ENCODE measurements at regions not wholly inside any gene's neighbourhood (a gene's known extent, or its start where the extent isn't known, plus 50 kb on each side); places are given as distances from the start of the nearest gene placed in this dataset.

DNA sequence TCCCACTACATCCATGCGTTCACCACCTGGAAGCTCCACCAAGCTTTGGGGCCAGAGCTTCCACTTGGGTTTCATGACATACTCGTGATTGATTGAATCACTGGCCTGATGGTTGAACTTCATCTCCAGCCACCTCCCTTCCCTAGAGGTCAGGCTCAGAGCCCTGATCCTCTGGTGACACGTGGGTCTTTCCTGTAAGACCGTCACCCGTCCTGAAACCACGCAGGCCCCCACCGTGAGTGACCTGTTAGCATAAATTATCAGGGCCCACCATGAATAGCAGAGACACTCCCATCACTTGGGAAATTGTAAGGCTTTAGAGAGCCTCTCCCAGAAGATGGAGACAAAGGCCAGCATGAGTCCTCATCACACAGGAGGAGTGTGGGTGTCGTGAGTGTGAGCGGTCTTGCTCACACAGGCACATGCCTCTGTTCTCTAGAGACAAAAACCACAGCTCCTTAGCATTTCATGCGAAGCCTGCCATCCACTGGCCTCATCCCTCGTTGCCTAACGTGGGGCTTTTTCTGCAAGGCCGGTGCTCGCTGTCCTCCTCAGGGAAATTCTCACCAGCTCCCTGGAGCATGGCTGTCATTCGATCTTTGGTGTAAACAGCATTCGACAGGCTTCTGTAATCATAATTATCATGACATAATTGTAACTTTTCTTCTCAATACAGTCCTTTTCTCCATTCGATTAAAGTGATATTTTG is 65.1 kb upstream of the DUSP22 start:
- DNase-seq: peak; percentile 8

DNA sequence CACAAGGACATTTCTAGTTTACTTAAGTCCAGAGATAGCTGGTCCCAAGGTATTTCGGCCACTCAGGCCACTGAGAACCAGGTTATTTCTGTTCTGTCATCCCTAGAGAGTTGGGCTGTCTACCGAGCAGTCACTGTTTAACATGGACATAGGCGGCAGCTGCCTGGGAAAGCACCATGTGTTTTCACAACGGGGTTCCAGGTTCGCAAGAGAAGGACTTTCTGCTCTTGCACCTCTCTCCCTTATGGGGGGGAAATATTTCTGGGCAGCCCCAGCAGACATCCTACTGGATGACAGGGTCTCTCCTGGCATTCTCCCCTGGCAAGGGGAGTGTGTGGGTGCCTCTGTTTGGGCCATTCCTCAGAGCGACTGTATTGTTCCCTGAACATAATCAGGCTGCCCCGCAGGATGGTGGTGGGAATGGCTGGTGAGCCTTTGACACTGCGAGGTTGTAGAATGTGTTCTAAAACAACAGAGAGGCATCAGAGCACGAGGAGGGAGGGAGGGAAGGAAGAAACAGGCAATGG is 64.4 kb upstream of the DUSP22 start:
- no peak for DNase-seq

DNA sequence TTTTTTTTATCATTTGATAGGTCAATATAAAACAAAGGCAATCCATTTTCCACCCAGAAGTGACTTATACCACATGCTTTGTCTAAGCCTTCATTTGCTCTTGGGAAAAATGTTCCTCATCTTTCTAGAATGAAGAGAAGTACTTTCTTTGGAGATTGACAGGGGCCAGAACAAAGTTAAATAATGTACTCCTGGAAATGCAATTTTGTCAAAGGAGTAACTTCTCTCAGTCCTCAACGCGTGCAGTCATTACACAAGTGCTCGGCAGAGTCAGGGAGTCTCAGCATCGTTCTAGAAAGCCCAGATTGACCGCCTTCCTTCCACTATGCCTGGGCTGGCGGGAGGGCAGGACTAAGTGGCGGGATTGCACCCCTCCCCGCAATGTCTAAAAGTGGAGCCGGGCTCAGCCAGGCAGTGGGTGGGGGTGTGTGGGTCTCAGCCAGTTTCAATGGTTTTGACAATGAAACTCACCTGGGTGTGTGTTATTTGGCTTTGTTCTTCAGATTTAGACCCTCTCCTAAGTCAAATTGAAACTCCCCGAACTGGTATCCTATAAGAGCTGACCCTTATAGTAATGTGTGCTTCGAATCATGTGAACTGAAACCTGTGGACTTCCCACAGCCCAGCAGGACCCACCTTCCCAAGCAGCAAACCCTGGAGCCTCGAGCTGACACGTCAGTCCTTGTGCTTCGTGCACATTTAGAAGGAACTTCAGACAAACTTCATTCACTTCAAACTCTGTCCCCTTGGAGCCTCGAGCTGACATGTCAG is 63.2 kb upstream of the DUSP22 start:
- no peak for DNase-seq

DNA sequence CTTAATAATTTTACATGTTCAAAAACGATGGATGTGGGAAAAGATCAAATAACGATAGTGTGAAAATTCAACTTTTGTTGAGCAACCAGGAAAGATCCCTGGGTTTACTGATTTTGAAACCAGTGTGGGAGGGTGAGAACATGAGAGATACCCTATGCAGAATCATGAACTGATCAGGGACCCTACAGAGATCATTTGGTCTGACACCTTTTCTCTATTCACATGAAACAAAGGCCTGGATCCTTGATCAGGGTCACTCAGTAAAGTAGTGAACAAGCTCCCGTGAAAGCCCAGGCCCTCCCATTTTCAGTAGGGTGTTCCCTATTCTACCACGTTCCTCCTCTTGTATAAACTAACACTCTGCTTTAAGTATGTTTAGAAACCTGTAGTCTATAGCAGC is 60.5 kb upstream of the DUSP22 start:
- DNase-seq: no peak

DNA sequence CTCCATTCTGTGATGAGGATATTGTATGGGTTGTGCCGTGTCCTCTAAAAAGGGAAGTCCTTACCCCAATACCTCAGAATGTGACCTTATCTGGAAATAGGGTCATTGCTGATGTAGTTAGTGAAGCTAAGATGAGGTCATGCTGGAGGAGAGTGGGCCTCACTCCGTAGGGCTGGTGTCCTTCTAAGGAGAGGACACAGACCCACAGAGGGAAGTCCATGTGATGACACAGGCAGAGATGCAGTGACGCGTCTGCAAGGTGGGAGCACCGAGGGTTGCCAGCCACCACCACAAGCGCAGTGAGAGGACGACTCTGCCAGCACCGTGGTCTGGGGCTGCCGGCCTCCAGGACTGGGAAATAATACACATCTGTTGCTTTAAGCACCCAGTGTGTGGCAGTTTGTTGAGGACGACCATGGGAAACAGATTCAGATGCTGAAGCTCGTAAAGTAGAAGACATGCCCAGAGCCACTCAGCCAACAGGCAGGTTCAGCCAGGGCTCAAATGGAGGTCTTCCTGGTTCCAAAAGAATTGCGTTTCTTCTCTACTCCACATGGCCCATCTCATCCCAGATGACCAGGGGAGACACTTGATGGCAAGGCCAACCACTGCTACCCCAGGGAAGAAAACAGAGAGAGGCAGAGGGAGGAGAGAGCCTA is 59.2 kb upstream of the DUSP22 start:
- no peak for DNase-seq

DNA sequence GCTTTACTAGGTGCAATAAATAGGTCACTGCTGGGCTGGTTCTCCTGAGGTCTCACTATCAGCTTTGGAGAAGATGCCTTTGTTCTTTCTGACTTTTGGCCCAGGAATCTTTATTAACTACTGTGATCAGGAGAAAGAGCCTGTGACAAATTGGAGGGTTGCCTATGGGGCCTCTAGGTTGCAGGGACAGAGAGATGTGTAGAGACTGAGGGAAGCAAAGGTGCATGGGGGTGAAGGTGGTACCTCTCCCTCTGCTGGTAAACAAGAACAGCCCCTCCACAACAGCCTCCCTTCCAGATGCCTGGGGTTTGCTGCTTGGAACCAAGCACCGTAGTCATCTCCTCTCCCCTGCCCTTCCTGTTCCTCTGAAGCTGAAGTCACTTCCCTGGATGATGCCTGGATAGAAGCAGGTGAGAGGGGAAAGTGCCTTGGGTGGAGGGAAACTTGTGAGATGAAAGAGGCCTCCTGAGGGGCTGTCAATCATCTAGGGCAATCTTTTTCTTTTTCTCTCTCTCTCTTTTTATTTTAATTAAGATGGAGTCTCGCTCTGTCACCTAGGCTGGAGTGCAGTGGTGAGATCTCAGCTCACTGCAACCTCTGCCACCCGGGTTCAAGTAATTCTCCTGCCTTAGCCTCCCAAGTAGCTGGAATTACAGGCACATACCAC is 57.4 kb upstream of the DUSP22 start:
- no peak for DNase-seq

DNA sequence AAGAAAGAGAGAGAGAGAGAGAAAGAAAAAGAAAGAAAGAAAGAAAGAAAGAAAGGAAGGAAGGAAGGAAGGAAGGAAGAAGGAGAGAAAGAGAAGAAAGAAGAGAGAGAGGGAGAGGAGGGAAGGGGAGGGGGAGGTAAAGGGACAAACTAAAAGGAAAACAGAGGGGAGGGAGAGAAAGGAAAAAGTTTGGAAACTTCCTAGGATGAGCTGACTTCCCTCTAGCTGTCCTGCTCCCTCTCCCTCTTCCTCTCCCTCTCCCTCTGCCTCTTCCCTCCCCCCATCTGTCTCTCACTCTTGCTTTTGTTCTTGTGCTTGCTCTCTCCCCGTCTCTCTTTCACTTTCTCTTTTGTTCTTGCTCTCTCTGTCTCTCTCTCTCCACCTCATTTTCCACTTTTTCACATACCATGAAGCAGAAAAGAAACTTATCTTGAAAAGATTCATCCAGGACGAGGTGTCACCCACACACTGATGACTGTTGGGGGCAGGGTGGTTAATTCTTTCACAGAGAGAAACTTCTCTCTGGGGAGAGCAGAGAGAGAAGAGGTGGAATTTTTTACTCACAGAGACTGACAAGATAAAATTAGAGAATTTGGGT is 56.4 kb upstream of the DUSP22 start:
- no peak for DNase-seq

DNA sequence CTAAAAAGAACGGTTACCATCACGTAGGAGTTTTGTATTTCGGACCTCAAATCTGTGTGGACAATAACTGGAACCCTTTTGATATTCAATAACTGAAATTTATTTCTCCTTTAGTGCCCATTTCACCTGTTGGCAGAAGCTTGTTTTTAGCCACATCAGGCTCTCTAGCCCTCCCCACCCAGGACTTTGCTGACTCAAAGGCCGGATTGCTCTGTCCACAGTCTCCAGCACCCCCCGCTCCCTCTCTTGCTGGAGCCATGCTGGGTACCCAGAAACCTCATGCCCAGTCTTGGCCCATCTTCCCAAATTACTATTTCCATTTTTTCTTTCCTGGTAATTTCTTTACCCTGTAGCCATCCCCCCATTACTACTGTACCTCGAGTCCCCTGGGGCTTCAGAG is 55.8 kb upstream of the DUSP22 start:
- no peak for DNase-seq

DNA sequence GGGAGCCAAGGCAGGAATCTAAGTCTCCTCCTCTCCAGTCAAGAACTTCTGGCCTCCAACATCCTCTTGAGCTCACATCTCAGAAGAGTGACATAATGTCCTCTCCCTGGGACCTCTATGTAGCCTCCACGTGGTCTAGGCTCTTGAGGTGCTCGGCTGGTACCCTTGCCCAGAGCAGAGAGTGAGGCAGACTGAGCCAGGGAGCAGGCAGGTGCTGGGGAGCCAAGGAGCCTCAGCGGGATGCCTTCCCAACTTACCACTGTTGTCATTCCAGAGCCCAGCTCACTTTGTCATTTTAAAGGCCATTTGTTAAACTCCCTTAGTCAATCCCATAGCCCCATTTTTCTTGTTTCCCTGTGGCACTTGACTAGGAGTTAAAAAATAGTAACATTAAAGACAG is 52.1 kb upstream of the DUSP22 start:
- DNase-seq: no peak

DNA sequence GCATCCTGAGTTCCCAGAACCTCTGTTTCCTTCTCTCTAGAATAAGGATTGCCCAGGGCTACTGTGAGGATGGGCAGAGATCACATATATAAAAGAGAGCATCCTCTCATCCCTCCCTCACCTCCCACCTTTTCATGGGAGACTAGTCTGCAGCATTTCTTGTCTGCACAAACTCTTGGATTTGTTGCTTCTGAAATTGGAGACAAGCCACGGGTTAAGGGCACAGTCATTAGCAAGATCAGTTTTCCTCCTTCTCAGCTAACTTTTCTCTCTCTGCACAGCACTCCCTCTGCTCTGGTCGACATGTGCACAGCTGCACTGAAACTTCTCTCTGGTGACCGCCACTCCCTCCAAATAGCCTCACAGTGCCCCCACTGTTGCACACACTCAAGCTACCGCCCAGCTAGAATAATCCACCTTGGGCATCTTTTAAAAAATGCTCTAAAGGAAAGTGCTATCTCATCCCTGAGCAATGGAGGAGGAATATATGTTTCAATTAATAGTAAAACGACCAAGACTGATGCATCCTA is 50.9 kb upstream of the DUSP22 start:
- no peak for DNase-seq
